ENCODE measurements at regions not wholly inside any gene's neighbourhood (a gene's known extent, or its start where the extent isn't known, plus 50 kb on each side); places are given as distances from the start of the nearest gene placed in this dataset.
"Not testable (repeated sequence)": the region's sequence is repeated elsewhere in the genome, so short reads cannot be mapped to it uniquely, and the experiment has no call there.

DNA sequence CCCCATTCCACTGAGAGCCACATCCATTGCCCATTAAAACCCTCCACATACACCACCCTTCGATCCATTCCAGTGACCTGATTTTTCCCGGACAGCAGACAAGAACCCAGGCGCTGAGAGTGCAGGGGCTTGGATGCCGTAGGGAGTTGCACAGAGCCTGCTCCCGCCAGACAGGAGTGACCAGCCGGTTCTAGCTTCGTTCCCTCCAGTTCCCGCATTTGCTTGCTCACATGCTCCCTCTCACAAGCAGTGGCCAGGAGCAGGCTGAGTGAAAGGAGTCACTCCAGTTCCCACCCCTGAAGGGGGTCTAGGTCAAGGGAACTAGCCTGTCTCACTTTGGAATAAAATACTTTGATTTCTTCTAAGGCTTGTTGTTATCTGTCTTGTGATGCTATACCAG is 119.5 kb downstream of the SKIDA1 start:
- DNase-seq: no peak

DNA sequence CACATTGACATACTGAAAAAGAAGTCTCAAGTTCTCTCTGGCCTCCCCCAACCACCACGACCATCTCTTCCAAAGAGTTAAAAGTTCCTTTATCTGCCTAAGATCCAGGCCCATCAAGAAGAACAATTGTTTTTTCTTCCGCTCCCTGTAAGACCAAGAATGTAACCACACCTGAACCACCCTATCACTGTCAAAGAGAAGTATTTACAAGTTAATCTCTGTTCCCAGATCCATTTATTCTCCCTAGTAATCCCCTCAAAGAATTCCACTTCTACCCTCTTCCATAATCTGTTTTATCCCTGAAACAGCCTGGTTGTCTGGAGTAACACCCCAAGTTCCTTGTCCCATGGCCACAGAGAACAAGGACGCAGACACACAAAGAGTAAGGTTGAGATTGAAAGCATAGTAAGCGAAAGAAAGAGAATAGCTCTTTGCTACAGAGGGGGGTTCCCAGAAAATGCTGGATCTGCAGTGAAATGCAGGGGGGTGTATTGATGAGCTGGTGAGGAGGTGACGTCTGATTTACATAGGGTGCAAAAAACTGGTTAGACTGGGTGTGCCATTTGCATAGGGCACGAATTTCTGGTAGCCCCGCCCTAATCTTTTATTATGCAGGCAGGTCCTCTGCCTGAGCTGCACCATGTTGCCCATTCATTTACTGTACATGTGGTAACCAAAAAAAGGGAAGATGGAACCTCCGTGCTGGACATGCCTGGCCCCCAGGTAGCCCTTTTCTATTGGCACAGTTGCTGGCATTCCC is 122.0 kb downstream of the SKIDA1 start:
- DNase-seq: no peak

DNA sequence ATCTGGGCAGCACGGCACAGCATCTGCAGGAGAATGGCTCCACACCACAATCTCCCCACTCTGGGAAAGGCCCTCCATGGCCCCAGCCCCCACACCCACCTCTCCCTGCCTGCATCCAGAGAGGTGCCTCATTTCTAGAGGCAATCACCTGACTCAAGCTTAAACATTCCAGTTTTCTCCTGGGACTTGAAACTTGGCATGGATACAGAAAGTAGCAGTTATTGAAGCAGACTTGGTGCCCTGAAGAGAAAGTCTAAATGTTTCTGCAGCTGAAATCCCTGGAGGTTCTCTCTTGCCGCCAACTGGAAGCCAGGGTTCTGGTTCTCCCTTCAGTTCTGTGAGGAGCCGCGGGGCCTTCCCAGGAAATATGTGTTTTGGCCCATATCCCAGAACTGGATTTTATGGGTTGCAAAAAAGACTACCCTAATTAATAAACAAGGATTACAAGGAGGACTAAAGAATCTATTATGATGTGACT is 122.8 kb downstream of the SKIDA1 start:
- peak; percentile 89 for DNase-seq

DNA sequence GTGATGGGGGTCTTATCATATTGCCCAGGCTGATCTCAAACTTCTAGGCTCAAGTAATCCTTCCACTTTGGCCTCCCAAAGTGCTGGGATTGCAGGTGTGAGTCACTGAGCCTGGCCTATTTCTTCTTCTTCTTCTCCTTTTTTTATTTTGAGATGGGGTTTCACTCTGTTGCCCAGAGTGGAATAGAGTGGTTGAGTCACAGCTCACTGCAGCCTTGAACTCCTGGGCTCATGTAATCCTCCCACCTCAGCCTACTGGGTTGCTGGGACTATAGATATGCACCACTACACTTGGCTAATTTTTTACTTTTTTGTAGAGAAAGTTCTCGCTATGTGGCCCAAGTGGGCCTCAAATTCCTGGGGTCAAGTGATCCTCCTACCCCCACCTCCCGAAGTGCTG is 124.3 kb downstream of the SKIDA1 start:
- DNase-seq: peak; percentile 29

DNA sequence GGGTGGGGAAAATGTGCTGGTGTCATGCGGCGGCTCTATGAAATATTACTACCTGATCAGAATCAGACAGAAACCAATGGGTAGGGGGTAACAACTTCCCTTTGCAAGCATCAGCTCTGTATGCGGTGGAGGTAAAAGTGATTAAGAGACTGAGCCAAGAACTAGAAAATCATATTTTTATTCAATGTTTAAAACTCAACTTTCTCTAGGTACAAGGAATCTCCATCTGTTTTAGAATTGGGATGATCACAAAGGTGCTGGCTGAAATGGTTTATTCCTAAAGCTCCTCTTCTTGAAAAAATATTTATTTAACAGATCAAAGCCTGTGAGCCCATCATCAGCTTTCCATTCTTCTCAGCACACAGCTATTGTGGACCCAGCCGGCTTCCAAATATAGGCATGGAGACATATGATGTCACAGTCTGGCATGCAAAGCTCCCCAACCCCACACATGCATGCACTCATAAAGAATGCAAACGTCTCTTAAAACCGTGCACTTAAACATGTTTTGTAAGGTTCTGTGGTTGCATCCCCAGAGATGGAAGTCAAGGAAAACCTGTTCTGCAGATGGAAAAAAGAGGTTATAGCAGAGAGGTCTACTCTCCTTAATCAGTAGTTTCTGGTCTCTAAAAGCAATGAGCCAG is 126.0 kb downstream of the SKIDA1 start:
- DNase-seq: peak; percentile 99

DNA sequence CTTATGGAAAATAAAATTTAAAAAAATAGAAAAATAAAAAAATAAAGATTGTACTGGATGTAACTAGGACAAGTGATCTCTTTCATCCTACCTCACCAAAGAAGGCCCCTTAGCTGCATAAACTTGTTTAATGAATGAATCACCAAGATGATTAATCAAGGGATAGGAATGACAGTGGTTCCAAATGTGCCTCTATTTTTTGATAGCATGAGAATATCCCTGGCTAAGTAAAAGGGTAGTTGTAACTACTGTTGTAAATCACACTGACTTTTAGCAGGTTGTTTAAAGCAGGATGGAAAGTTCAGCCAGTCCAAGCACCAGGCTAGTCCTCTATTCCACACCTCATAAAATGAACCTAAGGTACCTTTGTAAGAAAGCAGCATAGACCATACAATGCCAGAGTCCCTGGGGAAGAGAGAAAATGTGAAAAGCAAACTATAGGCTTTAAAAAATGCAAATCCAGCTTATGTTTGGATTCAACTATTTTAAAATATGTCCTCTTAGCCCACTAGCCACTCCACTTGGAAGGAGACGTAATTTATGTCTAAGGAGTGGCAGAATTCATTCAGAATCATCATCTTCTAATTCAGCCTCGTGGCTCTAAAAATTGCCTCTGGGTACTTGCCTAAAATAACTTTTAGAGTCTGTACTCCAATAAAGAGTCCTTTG is 126.8 kb downstream of the SKIDA1 start:
- peak; percentile 85 for DNase-seq

DNA sequence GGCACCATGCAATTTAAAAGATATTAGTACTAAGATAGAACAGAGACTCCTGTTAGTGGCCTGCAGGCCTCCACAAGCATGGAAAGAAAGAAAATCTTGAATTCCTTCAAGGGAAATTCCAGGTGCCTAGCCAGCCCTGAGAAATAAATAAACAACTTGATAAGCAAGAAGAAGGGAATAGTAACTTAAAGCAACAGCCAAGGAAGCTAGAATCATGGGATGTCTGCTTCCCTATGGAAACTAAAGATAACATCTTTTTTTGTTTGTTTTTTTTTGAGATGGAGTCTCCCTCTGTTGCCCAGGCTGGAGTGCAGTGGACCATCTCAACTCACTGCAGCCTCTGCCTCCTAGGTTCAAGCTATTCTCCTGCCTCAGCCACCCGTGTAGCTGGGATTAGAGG is 128.6 kb downstream of the SKIDA1 start:
- no peak for DNase-seq

DNA sequence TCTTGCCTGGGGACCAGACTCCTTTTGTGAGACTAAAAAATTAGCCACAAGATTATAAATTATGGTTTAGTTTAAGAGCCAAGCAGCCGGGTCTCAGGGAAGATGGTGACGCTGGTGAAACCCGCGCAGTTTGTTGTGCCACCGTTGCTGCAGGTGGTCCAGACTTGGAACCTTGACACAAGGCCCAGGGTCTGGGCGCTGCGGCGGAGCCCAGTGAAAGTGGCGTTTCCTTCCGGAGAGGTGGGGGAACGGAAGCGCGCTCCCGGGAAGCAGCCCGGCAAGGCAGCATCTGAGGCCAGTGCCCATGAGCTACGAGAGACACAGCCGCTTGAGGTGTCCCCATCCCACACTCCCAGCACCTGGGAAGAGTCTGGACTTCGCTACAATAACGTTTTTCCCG is 131.6 kb downstream of the SKIDA1 start:
- DNase-seq: no peak

DNA sequence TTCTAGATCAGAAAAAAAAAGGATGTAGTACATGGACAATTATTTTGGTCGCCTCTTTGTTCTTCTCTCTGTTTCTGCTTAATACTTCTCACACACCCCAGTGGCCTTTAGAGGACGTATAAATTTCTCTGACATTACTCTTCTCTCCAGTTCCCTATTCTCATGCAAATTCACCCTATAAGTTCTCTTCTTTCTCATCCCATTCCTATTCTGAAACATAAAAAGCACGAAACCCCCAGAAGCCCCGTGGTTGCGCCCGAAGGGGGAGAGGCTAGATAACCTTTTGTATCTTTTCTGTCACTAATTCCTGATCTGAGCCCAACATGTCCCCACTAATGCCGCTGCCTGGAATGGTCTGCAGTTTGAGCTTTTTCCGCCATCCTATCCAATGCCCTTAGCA is 136.9 kb downstream of the SKIDA1 start:
- no peak for DNase-seq

DNA sequence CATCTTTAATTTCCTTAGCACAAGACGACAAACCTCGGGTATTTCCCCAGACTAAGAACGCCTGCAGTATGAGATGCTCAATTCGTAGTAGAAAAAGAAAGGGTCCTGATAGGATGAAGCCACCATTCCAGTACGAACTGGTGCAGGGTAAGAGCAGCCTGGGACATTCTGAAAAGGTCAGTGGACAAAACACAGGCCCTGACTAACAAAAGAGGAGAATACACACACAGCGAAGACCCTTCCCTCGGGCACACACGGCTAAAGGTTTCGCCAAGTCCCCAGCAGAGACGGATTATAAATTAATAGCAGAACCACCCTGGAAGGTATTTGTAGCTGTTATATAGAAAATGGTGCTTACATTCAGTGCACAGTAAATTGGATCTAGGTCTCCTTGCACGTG is 137.6 kb downstream of the SKIDA1 start:
- no peak for DNase-seq

DNA sequence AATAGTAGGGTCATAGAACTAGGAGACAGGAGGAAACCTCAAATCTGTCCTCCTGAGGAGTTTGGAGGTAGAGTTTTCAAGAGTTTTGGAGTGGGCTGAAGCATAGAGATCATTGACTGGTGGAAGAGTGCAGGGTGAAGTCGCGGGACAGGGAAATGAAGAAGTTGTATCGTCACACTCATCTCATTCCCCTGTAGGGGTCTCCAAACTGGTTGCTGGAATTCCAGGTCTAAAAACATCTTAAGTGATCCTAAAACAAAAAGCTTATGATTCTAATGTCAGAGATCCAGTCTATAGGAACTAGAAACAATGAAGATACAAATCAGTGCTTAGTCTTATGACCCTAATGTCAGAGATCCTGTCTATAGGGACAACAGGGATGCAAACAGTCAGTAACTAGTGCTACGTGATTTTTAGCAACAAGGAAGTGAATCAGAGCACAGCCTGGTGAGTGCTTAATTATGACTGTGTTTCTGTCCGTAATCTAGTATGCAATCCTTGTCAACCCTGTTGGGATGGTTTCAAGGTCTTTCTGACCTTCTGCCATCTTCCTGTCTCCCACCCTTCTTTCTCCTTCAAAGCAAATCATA is 139.4 kb downstream of the SKIDA1 start:
- DNase-seq: no peak

DNA sequence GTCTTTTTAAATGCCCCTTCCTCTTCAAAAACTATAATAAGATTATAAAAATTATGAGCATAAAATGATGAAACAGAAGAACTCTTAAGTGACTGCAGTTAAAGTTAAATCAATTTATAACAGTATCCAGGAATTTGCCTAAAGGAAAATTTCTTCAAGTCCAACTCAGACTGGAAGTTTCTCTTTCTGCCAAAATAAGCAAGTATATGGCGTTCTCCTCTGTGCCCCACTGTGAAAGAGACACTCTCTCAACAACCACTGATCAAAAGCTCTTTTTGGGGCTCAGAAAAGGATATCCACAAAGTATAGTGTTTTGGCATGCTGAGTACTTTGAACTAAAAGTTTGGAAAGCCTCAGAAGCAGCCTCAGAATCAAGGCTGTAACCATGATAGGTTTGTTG is 139.9 kb downstream of the SKIDA1 start:
- DNase-seq: no peak

DNA sequence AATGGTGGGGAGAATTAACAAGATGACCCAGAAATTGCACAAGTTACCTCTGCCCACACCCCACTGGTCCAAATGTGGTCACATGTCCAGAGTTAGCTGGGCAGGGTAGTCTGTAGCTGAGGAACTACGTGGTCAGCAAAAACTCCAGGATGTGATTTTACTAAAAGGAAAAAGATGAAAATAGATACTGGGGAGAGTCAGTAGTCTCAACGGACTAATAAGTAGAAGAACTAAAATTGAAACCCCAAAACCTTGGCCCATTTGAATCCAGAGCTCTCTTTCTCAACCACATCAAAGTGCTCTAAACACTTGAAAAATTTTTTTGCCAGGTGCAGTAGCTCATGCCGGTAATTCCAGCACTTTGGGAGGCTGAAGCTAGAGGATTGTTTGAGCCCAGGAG is 146.3 kb downstream of the SKIDA1 start:
- DNase-seq: no peak

DNA sequence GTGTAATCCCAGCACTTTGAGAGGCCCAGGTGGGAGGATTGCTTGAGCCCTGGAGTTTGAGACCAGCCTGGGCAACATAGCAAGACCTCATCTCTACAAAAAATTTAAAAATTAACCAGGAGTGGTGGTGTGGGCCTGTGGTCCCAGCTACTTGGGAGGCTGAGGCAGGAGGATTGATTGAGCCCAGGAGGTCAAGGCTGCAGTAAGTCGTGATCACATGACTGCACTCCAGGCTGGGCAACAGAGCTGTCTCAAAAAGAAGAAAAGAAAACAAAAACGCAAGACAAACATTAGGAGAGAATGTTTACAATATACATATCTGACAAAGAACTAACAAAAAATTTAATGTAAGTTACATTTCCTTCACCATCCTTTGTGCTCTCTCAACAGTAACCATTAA is 150.2 kb downstream of the SKIDA1 start:
- DNase-seq: not testable (repeated sequence)

DNA sequence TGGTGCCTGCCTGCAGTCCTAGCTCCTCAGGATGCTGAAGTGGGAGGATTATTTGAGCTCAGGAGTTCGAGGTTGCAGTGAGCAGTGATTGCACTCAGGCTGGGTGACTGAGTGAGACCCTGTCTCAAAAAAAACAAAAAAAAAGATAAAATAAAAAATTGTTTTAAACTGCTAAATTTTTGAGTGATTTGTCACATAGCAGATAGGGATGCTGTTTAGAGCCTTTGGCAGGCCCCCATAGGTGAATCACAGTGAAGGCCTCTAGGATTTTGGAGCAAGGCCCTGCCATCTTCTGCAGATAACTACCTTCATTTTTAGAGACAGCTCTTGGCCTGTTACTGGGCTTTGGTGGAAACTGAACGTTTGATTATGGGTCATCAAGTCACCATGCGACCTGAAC is 151.6 kb downstream of the SKIDA1 start:
- not testable (repeated sequence) for DNase-seq

DNA sequence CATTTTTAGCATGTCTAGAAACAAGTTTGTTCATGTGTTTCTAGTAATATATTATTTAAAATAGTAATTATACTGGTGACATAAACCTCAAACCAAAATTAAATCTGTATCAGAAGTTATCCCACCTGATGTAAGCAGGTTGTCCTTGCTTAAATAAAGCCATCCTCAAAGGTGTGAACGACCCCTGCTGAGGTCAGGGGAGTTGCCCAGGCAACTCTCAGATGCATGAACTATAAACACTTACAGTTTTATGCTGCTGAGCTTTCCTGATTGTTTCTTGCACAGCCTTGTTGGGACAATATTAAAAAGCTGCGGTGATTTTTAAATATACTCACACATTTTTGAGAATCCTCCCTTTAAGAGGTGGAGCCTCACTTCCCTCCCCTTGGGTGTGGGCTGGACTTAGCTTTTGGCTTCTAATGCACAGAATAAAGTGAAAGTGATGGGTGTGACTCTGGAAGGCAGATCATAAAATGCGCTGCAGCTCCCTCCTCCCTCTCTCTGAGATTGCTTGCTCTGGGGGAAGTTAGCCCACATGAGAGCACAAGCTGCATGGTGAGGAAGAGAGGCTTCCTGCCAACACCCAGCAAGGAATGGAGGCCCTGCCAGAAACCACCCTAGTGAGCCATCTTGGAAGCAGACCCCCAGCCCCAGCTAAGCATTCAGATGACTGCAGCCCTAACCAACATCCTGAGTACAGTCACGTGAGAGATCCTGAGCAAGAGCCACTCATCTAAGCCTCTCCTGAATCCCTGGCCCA is 152.7 kb downstream of the SKIDA1 start:
- peak; percentile 94 for DNase-seq

DNA sequence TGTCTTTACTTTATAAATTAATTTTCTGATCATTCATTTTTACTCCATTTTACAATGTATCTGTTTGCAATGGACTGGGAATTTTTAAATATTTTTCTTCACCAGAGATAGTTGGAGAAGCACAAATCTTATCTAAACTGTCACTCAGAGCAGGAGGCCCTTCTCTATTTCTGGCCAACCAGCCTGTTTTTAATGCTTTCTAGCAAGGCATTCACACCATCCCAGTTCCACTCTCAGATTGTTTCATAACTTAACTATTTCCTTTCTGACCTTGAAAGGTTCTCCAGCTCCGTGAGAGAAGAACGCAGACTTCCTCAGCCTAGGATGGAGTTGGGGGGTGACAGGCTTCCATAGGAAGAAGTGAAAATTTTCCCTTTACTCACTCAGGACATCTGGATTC is 155.8 kb downstream of the SKIDA1 start:
- peak; percentile 58 for DNase-seq

DNA sequence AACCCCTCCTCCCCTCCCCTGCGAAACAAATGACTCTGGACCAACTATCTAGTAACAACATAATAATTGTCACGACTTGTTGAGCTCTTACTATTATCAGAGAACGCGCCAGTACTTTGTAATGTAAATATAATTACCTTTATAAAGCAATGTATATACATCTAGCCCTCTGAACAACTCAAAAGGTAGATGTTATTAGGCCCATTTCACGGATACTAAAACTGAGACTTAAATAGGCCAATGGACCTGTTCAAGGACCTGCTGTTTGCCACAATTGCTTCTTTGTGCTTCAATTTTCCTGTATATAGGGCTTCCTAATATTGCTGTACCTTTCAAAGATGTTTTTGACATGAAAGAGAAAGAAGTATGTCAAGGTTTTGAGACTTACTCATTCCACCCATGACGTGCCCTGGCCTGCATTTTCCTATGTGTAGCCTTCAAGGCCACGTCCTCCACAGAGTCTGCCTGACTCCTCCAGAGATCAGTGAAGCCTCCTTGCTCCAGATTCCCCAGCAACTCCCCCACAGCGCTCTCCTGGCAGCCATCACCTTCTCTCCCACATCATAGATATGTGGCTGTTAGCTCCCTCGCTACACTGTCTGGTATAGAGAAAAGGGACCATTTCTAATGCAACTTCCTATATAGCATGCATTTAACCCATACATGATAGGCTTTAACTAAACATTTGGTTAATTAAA is 156.6 kb downstream of the SKIDA1 start:
- DNase-seq: no peak

DNA sequence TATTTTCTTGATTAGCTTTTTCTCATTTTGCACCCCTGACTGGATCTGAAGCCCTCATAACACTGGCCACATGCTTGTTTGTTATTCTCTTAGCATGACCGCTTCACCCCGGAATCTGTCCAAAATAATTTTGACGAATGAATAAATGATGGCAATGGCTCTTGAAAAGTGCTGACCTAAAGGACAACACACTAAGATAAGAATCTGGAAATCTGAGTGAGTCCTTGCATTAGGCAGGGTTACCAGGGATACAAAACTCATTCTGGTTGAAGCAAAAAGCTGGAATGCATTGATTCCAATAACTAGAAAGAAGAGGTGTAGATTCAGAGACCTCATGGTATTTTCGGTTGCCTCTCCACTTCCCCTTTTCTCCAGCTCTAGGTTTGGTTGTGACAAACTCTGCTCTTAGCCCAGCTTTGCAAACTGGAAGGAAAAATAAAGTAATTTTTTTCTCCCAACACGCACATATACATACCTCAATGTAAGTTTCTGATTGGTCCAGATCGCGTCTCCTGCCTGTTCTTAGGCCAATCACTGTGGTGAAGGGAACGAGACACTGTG is 157.4 kb downstream of the SKIDA1 start:
- DNase-seq: no peak

DNA sequence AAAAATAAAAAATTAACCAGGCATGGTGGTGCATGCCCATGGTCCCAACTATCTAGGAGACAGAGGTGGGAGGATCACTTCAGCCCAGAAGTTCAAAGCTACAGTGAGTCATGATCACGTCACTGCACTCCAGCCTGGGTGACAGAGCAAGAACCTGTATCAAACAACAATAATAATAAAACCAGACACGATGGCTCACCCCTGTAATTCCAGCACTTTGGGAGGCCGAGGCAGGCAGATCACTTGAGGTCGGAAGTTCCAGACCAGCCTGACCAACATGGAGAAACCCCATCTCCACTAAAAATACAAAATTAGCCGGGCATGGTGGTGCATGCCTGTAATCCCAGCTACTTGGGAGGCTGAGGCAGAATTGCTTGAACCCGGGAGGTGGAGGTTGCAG is 159.4 kb downstream of the SKIDA1 start:
- DNase-seq: not testable (repeated sequence)
